OCI-LY1 (cell line): ENCODE measurements at regions not wholly inside any gene's neighbourhood (a gene's known extent, or its start where the extent isn't known, plus 50 kb on each side); places are given as distances from the start of the nearest gene placed in this dataset.
"Not testable (repeated sequence)": the region's sequence is repeated elsewhere in the genome, so short reads cannot be mapped to it uniquely, and the experiment has no call there.

Source experiments
- H2AFZ ChIP-seq: fragments of 200-600 bp; sonication (generic), shearing (Covaris generic); 2 replicates; pipeline ENCODE4 v1.6.0; 2014; ENCODE audit warnings: antibody characterized with exemption, mild to moderate bottlenecking, low read length
- H3F3A ChIP-seq: fragments of 200-600 bp; sonication (generic), shearing (Covaris generic); 2 replicates; pipeline ENCODE4 v1.6.0; 2014; ENCODE audit warnings: mild to moderate bottlenecking, antibody characterized with exemption, low read length, moderate library complexity; ENCODE audit not compliant: insufficient read depth
- H3K27ac ChIP-seq: fragments of 200-600 bp; sonication (generic); 2 replicates; pipeline ENCODE4 v1.5.1; 2014; ENCODE audit warnings: low read length, mixed run types, mild to moderate bottlenecking, low read depth; ENCODE audit not compliant: poor library complexity, severe bottlenecking
- H3K27me3 ChIP-seq: fragments of 200-600 bp; sonication (generic); 2 replicates; pipeline ENCODE4 v1.6.0; 2014; ENCODE audit warnings: antibody characterized with exemption, mild to moderate bottlenecking, low read length, moderate library complexity; ENCODE audit not compliant: insufficient read depth
- H3K36me3 ChIP-seq: fragments of 200-600 bp; sonication (generic); 2 replicates; pipeline ENCODE4 v1.6.1; 2014; ENCODE audit warnings: mild to moderate bottlenecking, antibody characterized with exemption, low read length, moderate library complexity, mixed read lengths; ENCODE audit not compliant: insufficient read depth
- H3K4me1 ChIP-seq: fragments of 200-600 bp; sonication (generic); 2 replicates; pipeline ENCODE4 v1.5.1; 2014; ENCODE audit warnings: mild to moderate bottlenecking, low read length, moderate library complexity; ENCODE audit not compliant: insufficient read depth, severe bottlenecking
- H3K4me2 ChIP-seq: fragments of 200-600 bp; sonication (generic), shearing (Covaris generic); 2 replicates; pipeline ENCODE4 v1.6.1; 2014; ENCODE audit warnings: low read length
- H3K4me3 ChIP-seq: fragments of 200-600 bp; sonication (generic); 2 replicates; pipeline ENCODE4 v1.5.1; 2014; ENCODE audit warnings: low read length, low read depth, mild to moderate bottlenecking, mixed read lengths; ENCODE audit not compliant: poor library complexity, severe bottlenecking
- H3K79me2 ChIP-seq: fragments of 200-600 bp; shearing (Covaris generic); 2 replicates; pipeline ENCODE4 v1.6.1; 2016; ENCODE audit warnings: mixed run types, low read length, mixed read lengths; ENCODE audit not compliant: insufficient read depth
- H3K9ac ChIP-seq: fragments of 200-600 bp; sonication (generic), shearing (Covaris generic); 2 replicates; pipeline ENCODE4 v1.6.1; 2014; ENCODE audit warnings: mild to moderate bottlenecking, low read length, mixed read lengths
- H3K9me2 ChIP-seq: fragments of 200-600 bp; sonication (generic), shearing (Covaris generic); 2 replicates; pipeline ENCODE4 v1.6.1; 2014; ENCODE audit warnings: low read depth, mild to moderate bottlenecking, low read length, mixed read lengths
- H3K9me3 ChIP-seq: fragments of 200-600 bp; shearing (Covaris generic); 2 replicates; pipeline ENCODE4 v1.6.1; 2014; ENCODE audit warnings: low read length, mixed read lengths
- H4K20me1 ChIP-seq: fragments of 200-600 bp; sonication (generic), shearing (Covaris generic); 2 replicates; pipeline ENCODE4 v1.6.0; 2016; ENCODE audit warnings: mild to moderate bottlenecking, low read length; ENCODE audit not compliant: insufficient read depth
- CTCF ChIP-seq: fragments of 200-600 bp; sonication (generic), shearing (Covaris generic); IDR thresholded peaks from 2 replicates; pipeline ENCODE4 v1.5.1; 2017; ENCODE audit warnings: mild to moderate bottlenecking, antibody characterized with exemption, low read length, moderate library complexity, mixed read lengths
- EZH2 ChIP-seq: fragments of 200-600 bp; sonication (generic), shearing (Covaris generic); IDR thresholded peaks from 2 replicates; pipeline ENCODE4 v1.8.0; 2017; ENCODE audit warnings: borderline replicate concordance, mixed run types, mild to moderate bottlenecking, antibody characterized with exemption, low read length, moderate library complexity, mixed read lengths

- Histone ChIP-seq H3K9me2 (no peaks in the 10 kb centered on the region), H3K27ac (no peak overlapping the region), H3K27me3 (no peaks in the 10 kb centered on the region), H4K20me1 (no peaks in the 10 kb centered on the region), H3F3A (no peaks in the 10 kb centered on the region), H3K9ac (no peak overlapping the region), H3K9me3 (no peaks in the 10 kb centered on the region), H3K4me2 (no peak overlapping the region), H3K36me3 (no peaks in the 10 kb centered on the region), H3K79me2 (no peaks in the 10 kb centered on the region), H2AFZ (no peak overlapping the region), H3K4me3 (no peak overlapping the region), H3K4me1 (no peaks in the 10 kb centered on the region)
- no peak for TF ChIP-seq EZH2
- TF ChIP-seq CTCF: no peak
Measured at GRCh38 chr13:64480211-64480610, 2749.9 kb downstream of the PCDH9 start.

GRCh38 chr13:64477146-64477545 lies 2753.0 kb downstream of the PCDH9 start:
- Histone ChIP-seq H3K4me3 (no peak overlapping the region), H3K27me3 (no peaks in the 10 kb centered on the region), H4K20me1 (no peaks in the 10 kb centered on the region), H3K79me2 (no peaks in the 10 kb centered on the region), H3K27ac (no peak overlapping the region), H3K9ac (no peak overlapping the region), H3K36me3 (no peaks in the 10 kb centered on the region), H3F3A (no peaks in the 10 kb centered on the region; the same call in 1 of the 2 replicates), H3K4me1 (peaks cover 1% of the 10 kb centered on the region), H3K9me2 (no peaks in the 10 kb centered on the region), H2AFZ (no peak overlapping the region), H3K4me2 (no peak overlapping the region), H3K9me3 (no peaks in the 10 kb centered on the region)
- no peak for TF ChIP-seq EZH2
- TF ChIP-seq CTCF: no peak

- not testable (repeated sequence) for H3K4me3 ChIP-seq, H3K9ac ChIP-seq, H4K20me1 ChIP-seq, H3K4me1 ChIP-seq, H3K36me3 ChIP-seq, H3K9me2 ChIP-seq, H3K27ac ChIP-seq, H3K27me3 ChIP-seq, H3K4me2 ChIP-seq, H2AFZ ChIP-seq, H3K9me3 ChIP-seq, H3K79me2 ChIP-seq, H3F3A ChIP-seq
Measured at GRCh38 chr13:64476041-64476568, 2754.0 kb downstream of the PCDH9 start.

GRCh38 chr13:64471916-64472315 lies 2758.2 kb downstream of the PCDH9 start:
- Histone ChIP-seq H3K9me3 (no peaks in the 10 kb centered on the region), H3K4me2 (no peak overlapping the region), H3K4me1 (peaks cover 6% of the 10 kb centered on the region), H3K4me3 (no peak overlapping the region), H4K20me1 (no peaks in the 10 kb centered on the region), H3K36me3 (no peaks in the 10 kb centered on the region), H3K9ac (no peak overlapping the region), H3K27ac (no peak overlapping the region), H3K9me2 (no peaks in the 10 kb centered on the region), H3F3A (no peaks in the 10 kb centered on the region; the same call in 1 of the 2 replicates), H3K79me2 (no peaks in the 10 kb centered on the region), H3K27me3 (no peaks in the 10 kb centered on the region), H2AFZ (peak overlapping the region; percentile 79; the same call in 1 of the 2 replicates)
- no peak for TF ChIP-seq EZH2
- TF ChIP-seq CTCF: peak; percentile 51; the same call in 1 of the 2 replicates
